Prostate gland (tissue), 2 donors: ENCODE measurements at regions not wholly inside any gene's neighbourhood (a gene's known extent, or its start where the extent isn't known, plus 50 kb on each side); places are given as distances from the start of the nearest gene placed in this dataset.

Experiments
- CTCF ChIP-seq, 4 experiments: fragments of 200-600 bp in 2 of 4; fragments of 450-650 bp in 2 of 4; sonication (generic) in 2 of 4; IDR thresholded peaks; 1 replicate in 3 of 4; 2 replicates in 1 of 4; pipeline ENCODE4 v1.5.1; 2016 to 2019; ENCODE audit warnings: antibody characterized with exemption in 4 of 4, mild to moderate bottlenecking in 2 of 4, moderate library complexity in 2 of 4
- POLR2A ChIP-seq: fragments of 450-650 bp; IDR thresholded peaks from one replicate; pipeline ENCODE4 v1.6.1; 2016; ENCODE audit warnings: antibody characterized with exemption, mild to moderate bottlenecking

- TF ChIP-seq CTCF (IDR thresholded peaks at IDR 0.05) (no peak), POLR2A (no peak)
Measured at GRCh38 chr17:72394531-72394930, 273.7 kb downstream of the SOX9 start.
